HepG2 (cell line): ENCODE measurements at regions not wholly inside any gene's neighbourhood (a gene's known extent, or its start where the extent isn't known, plus 50 kb on each side); places are given as distances from the start of the nearest gene placed in this dataset.

Experiments used
- AKNA ChIP-seq: sonication (generic); formaldehyde crosslinking; IDR thresholded peaks from 2 replicates; pipeline ENCODE4 v1.4.0; 2020; ENCODE audit warnings: missing genetic modification reagents, borderline replicate concordance
- BCLAF1 ChIP-seq: fragments of 450-650 bp; IDR thresholded peaks from 2 replicates; pipeline ENCODE4 v1.6.1; 2017; ENCODE audit warnings: mild to moderate bottlenecking
- CEBPZ ChIP-seq: IDR thresholded peaks from 2 replicates; pipeline ENCODE4 v1.6.1; 2012; ENCODE audit warnings: low read length, improper control_type of control experiment
- FOXA1 ChIP-seq, 2 experiments: fragments of 450-650 bp in 1 of 2; sonication (generic) in 1 of 2; formaldehyde crosslinking in 1 of 2; IDR thresholded peaks; 2 replicates each; pipeline versions ENCODE4 v1.4.0 to v1.6.1; 2016 to 2020; ENCODE audit warnings: missing genetic modification reagents in 1 of 2
- KAT7 ChIP-seq: IDR thresholded peaks from 2 replicates; pipeline ENCODE4 v1.6.1; 2018; ENCODE audit warnings: borderline replicate concordance, missing compliant biosample characterization
- SMAD3 ChIP-seq: sonication (generic); formaldehyde crosslinking; IDR thresholded peaks from 2 replicates; pipeline ENCODE4 v1.4.0; 2020; ENCODE audit warnings: missing genetic modification reagents
- ZFP41 ChIP-seq: sonication (generic); formaldehyde crosslinking; IDR thresholded peaks from 2 replicates; pipeline ENCODE4 v1.4.0; 2020; ENCODE audit warnings: mild to moderate bottlenecking, missing genetic modification reagents, borderline replicate concordance
- ZNF136 ChIP-seq: sonication (generic); formaldehyde crosslinking; IDR thresholded peaks from 2 replicates; pipeline ENCODE4 v1.8.1; 2022; ENCODE audit warnings: low read depth, mild to moderate bottlenecking, moderate library complexity, missing genetic modification reagents
- ZNF180 ChIP-seq: sonication (generic); formaldehyde crosslinking; IDR thresholded peaks from 2 replicates; pipeline ENCODE4 v1.4.0; 2020; ENCODE audit warnings: low read depth, missing genetic modification reagents, borderline replicate concordance
- TF ChIP-seq, protein P1 (sequence below): sonication (generic); formaldehyde crosslinking; IDR thresholded peaks from 2 replicates; pipeline ENCODE4 v1.4.0; 2020; ENCODE audit warnings: missing genetic modification reagents

GRCh38 chr11:27281740-27282590 lies 81.0 kb downstream of the CCDC34 start (continued):
- no peak for TF ChIP-seq ZNF136
- TF ChIP-seq, protein P1, sequence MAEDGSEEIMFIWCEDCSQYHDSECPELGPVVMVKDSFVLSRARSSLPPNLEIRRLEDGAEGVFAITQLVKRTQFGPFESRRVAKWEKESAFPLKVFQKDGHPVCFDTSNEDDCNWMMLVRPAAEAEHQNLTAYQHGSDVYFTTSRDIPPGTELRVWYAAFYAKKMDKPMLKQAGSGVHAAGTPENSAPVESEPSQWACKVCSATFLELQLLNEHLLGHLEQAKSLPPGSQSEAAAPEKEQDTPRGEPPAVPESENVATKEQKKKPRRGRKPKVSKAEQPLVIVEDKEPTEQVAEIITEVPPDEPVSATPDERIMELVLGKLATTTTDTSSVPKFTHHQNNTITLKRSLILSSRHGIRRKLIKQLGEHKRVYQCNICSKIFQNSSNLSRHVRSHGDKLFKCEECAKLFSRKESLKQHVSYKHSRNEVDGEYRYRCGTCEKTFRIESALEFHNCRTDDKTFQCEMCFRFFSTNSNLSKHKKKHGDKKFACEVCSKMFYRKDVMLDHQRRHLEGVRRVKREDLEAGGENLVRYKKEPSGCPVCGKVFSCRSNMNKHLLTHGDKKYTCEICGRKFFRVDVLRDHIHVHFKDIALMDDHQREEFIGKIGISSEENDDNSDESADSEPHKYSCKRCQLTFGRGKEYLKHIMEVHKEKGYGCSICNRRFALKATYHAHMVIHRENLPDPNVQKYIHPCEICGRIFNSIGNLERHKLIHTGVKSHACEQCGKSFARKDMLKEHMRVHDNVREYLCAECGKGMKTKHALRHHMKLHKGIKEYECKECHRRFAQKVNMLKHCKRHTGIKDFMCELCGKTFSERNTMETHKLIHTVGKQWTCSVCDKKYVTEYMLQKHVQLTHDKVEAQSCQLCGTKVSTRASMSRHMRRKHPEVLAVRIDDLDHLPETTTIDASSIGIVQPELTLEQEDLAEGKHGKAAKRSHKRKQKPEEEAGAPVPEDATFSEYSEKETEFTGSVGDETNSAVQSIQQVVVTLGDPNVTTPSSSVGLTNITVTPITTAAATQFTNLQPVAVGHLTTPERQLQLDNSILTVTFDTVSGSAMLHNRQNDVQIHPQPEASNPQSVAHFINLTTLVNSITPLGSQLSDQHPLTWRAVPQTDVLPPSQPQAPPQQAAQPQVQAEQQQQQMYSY: no peak
- no peak for TF ChIP-seq KAT7
- no peak for TF ChIP-seq SMAD3 (CRISPR knock-in tag)
- no peak for TF ChIP-seq ZFP41
- TF ChIP-seq ZNF180 (CRISPR knock-in tag): no peak
- no peak for TF ChIP-seq AKNA (CRISPR knock-in tag)
- TF ChIP-seq FOXA1 (IDR thresholded peaks at IDR 0.05): no peak
- 0 out of 2 replicates have a peak, but pooled peaks have one; percentile 18 for TF ChIP-seq FOXA1 (CRISPR knock-in tag; IDR thresholded peaks at IDR 0.05)
- TF ChIP-seq CEBPZ: no peak
- no peak for TF ChIP-seq BCLAF1
